Pancreas (tissue), 10 donors: ENCODE measurements at regions not wholly inside any gene's neighbourhood (a gene's known extent, or its start where the extent isn't known, plus 50 kb on each side); places are given as distances from the start of the nearest gene placed in this dataset.

Experiments used
- ATAC-seq, 4 donors: fragments of 200-7000 bp; cut with Tn5 transposase; one replicate each; pipeline versions ENCODE4 v1.8.0 to v1.9.1; 2020; ENCODE audit warnings: mild to moderate bottlenecking in 4 of 4, moderate library complexity in 4 of 4
- DNase-seq, 6 donors: peaks; one replicate each; pipeline ENCODE4 v3.0.0-alpha.2; 2020
- FAIRE-seq: peaks from 2 replicates; lab custom pipeline; 2012; peaks lifted over from hg19 to GRCh38; lab: Jason Lieb, UNC
- H3K27ac ChIP-seq, 4 donors: fragments of 200-600 bp; sonication (generic); 1 replicate in 3 of 4; 2 replicates in 1 of 4; pipeline versions ENCODE4 v1.5.0 to v1.8.0; 2020
- H3K27me3 ChIP-seq, 4 donors: fragments of 200-600 bp; one replicate each; pipeline ENCODE4 v1.8.0; 2021
- H3K36me3 ChIP-seq, 3 donors: fragments of 200-600 bp; sonication (generic) in 1 of 3; one replicate each; pipeline versions ENCODE4 v1.5.0 to v1.8.0; 2020 to 2021
- H3K4me1 ChIP-seq, 3 donors: fragments of 200-600 bp; one replicate each; pipeline ENCODE4 v1.8.0; 2021
- H3K4me3 ChIP-seq, 4 donors: fragments of 200-600 bp; sonication (generic) in 2 of 4; one replicate each; pipeline versions ENCODE4 v1.5.0 to v1.8.0; 2020 to 2021
- H3K9me3 ChIP-seq, 4 donors: fragments of 200-600 bp; one replicate each; pipeline ENCODE4 v1.8.0; 2021
- CTCF ChIP-seq, 4 donors: fragments of 200-600 bp; sonication (generic) in 3 of 4; IDR thresholded peaks; one replicate each; pipeline versions ENCODE4 v1.5.0 to v1.8.0; 2021; ENCODE audit warnings: antibody characterized with exemption in 4 of 4
- WGBS, 2 donors: extraction: QIAGEN DNeasy Blood & Tissue Kit; methylation state at CpG; one replicate each; pipeline ENCODE4 v1.1.7; 2013; 5-methylcytosine and 5-hydroxymethylcytosine counted together
- intact Hi-C, 3 donors: fragments of 100-400 bp; cut with DNase I; formaldehyde crosslinking; loops; one replicate each; pipeline versions ENCODE4 v1.11.1 to v1.14.2; 2022
- donor health status: healthy with polysubstance abuse.
- donor health status: DM: no; HTN: no; CAD: no; lungs with moderate emphysema.
- donor health status: DM: no; HTN: no; CAD: no.
- donor health status: control.
- donor health status: control.
- donor health status: Bipolar disorder and iron deficiency.
- donor health status: DM: yes; HTN: yes; CAD: no.
- donor health status: DM: no; HTN: no; CAD: no.
- donor health status: DM: no; HTN: no; CAD: no.
- donor health status: DM: yes; HTN: yes; CAD: no.

DNA sequence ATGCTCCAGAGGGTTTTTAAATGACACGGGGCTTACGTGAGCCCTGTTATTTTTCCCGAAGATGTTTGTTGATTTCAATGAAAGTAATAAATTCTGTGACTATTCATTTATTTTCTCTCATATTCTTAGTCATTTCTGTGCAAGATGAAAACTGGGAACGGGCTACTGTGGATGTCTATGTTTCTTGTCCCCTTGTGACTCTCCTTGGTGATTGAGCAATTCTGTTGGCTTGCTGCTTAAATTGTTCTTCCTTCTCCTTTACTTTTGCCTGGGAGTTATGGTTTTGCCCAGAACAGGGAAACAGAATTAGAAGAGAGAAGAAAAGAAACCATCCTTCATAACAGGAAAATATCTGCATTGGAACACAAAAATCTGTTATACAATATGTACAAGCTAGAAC is 508.2 kb upstream of the DSEL start:
- intact Hi-C loops, result no loop called here
- no peaks in the 10 kb centered on the region for H3K27me3 ChIP-seq
- H3K4me3 ChIP-seq, result no peak overlapping the region
- H3K36me3 ChIP-seq, result no peaks in the 10 kb centered on the region
- DNase-seq (no peak), ATAC-seq (no peak), FAIRE-seq (no peak)
- no peak overlapping the region for H3K27ac ChIP-seq
- H3K4me1 ChIP-seq, result no peaks in the 10 kb centered on the region
- no peak for TF ChIP-seq CTCF (IDR thresholded peaks at IDR 0.05)
- WGBS, 2 donors, result 66 to 79% methylated on average over 4 of the region's 4 CpGs
- H3K9me3 ChIP-seq, result no peaks in the 10 kb centered on the region

GRCh38 chr18:68017385-68017784 is 500.9 kb upstream of the DSEL start:
- no peak overlapping the region for H3K4me3 ChIP-seq
- no peaks in the 10 kb centered on the region for H3K36me3 ChIP-seq
- 69 to 77% methylated on average over 8 of the region's 8 CpGs for WGBS, 2 donors
- H3K27me3 ChIP-seq, result no peaks in the 10 kb centered on the region
- no peaks in the 10 kb centered on the region for H3K4me1 ChIP-seq
- ATAC-seq (no peak), FAIRE-seq (no peak), DNase-seq (no peak)
- intact Hi-C loops, result no loop called here
- H3K27ac ChIP-seq, result no peak overlapping the region
- H3K9me3 ChIP-seq, result no peaks in the 10 kb centered on the region
- TF ChIP-seq CTCF (IDR thresholded peaks at IDR 0.05), result no peak

DNA sequence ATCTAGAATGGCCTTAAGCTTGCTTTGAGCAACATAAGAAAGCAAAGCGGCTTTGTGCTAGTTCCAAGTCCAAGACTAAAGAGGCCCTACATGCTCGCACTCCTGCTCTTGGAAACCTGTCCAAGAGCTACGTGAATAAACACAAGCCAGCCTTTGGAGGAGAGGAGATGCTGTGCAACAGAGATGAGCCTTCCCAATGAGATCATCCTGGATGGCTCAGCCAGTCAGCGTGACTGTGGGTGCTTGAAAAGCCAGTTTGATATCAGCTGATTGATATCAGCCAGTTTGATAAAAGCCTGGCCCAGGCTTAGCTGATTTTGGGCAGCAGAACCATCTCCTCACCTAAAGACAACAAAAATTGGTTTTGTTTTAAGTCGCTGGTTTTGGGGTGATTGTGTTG is 481.0 kb upstream of the DSEL start:
- Histone ChIP-seq H3K27me3 (no peaks in the 10 kb centered on the region), H3K4me3 (no peak overlapping the region), H3K4me1 (no peaks in the 10 kb centered on the region), H3K27ac (no peak overlapping the region), H3K9me3 (no peaks in the 10 kb centered on the region), H3K36me3 (no peaks in the 10 kb centered on the region)
- ATAC-seq, result no peak
- no peak for FAIRE-seq
- DNase-seq, result no peak
- no peak for TF ChIP-seq CTCF (IDR thresholded peaks at IDR 0.05)
- intact Hi-C loops, result no loop called here
- WGBS, 2 donors, result 51 to 55% methylated on average over 5 of the region's 5 CpGs

DNA sequence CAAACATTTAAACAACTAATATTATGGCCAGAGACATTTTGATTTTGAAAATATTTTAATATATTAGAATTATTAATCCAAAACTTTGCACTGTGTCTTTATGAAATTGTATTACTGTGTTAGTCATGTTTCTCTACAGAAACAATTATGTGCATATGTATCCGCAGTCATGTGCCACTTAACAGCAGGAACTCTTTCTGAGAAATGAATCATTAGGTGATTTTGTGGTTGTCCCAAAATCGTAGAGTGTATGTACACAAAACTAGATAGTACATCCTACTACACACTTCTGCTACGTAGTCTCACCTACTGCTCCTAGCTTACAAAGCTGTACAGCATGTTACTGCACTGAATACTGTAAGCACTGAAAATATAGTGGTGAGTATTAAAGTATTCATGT is 479.2 kb upstream of the DSEL start:
- Histone ChIP-seq H3K4me3 (no peak overlapping the region), H3K4me1 (no peaks in the 10 kb centered on the region), H3K27me3 (no peaks in the 10 kb centered on the region), H3K9me3 (no peaks in the 10 kb centered on the region), H3K36me3 (no peaks in the 10 kb centered on the region), H3K27ac (no peak overlapping the region)
- no peak for DNase-seq
- FAIRE-seq, result no peak
- intact Hi-C loops, result no loop called here
- 57 to 60% methylated on average over 3 of the region's 3 CpGs for WGBS, 2 donors
- ATAC-seq, result no peak
- no peak for TF ChIP-seq CTCF (IDR thresholded peaks at IDR 0.05)

GRCh38 chr18:67980241-67980640 is 463.7 kb upstream of the DSEL start:
- DNase-seq (no peak), ATAC-seq (no peak), FAIRE-seq (no peak)
- no peak overlapping the region for H3K27ac ChIP-seq
- intact Hi-C loops, result no loop called here
- H3K4me1 ChIP-seq, result no peaks in the 10 kb centered on the region
- H3K36me3 ChIP-seq, result no peaks in the 10 kb centered on the region
- no peak overlapping the region for H3K4me3 ChIP-seq
- no peaks in the 10 kb centered on the region for H3K27me3 ChIP-seq
- H3K9me3 ChIP-seq, result no peaks in the 10 kb centered on the region
- TF ChIP-seq CTCF (IDR thresholded peaks at IDR 0.05), result no peak
- WGBS, 2 donors, result 51 to 61% methylated on average over 2 of the region's 2 CpGs
